ENCODE measurements at regions not wholly inside any gene's neighbourhood (a gene's known extent, or its start where the extent isn't known, plus 50 kb on each side); places are given as distances from the start of the nearest gene placed in this dataset.

- TF ChIP-seq, protein P1, sequence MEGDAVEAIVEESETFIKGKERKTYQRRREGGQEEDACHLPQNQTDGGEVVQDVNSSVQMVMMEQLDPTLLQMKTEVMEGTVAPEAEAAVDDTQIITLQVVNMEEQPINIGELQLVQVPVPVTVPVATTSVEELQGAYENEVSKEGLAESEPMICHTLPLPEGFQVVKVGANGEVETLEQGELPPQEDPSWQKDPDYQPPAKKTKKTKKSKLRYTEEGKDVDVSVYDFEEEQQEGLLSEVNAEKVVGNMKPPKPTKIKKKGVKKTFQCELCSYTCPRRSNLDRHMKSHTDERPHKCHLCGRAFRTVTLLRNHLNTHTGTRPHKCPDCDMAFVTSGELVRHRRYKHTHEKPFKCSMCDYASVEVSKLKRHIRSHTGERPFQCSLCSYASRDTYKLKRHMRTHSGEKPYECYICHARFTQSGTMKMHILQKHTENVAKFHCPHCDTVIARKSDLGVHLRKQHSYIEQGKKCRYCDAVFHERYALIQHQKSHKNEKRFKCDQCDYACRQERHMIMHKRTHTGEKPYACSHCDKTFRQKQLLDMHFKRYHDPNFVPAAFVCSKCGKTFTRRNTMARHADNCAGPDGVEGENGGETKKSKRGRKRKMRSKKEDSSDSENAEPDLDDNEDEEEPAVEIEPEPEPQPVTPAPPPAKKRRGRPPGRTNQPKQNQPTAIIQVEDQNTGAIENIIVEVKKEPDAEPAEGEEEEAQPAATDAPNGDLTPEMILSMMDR (IDR thresholded peaks at IDR 0.05; ENCODE audit: insufficient read depth, low read length, poor library complexity, severe bottlenecking) = no peak
Measured at GRCh38 chr5:114949756-114950155, 220.0 kb downstream of the TRIM36 start.

DNA sequence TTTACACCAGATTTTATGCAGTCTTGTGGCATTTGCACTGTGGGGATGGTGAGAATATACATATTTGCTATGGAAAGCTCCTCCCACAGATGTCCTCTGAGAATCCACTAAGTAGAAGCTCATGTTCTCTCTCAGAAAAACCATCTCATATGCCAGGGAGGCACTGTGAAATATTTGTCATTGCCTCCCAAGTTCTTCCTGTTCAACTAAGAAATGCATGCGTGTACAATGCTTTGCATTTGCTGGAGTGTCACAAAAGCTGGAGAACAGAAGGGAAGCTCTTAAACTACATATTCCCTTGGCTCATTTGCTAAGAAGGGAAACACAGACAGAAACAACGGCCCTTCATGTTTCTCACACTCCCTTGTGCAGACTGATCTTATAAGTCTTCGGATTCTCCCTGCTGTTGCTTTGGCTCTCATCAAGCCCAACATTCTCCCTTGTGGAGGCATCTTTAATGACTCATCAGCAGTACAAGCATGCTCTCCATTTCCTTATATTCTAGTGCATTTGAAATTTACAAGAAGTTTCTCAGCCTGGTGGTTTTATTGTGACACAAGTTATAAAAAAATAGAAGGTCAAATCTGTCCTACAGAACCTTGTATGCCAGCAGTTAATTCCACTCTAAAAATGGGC lies 220.6 kb downstream of the TRIM36 start:
- H3K27me3 ChIP-seq (replicated peaks; ENCODE audit: control insufficient read depth, insufficient read depth, low read length) = no peaks in the 10 kb centered on the region; the same call in 1 of the 2 replicates

More at GRCh38 chr5:114949756-114950155, 220.0 kb downstream of the TRIM36 start:
- Histone ChIP-seq H3K4me3 (replicated peaks; ENCODE audit: low read depth, low read length) (no peak overlapping the region), H3K27me3 (replicated peaks; ENCODE audit: control insufficient read depth, insufficient read depth, low read length) (no peaks in the 10 kb centered on the region; the same call in 1 of the 2 replicates), H3K36me3 (ENCODE audit: control insufficient read depth, insufficient read depth, low read length) (no peaks in the 10 kb centered on the region)
- no peak for DNase-seq (ENCODE audit: extremely low read depth, insufficient read length)

GRCh38 chr5:114948363-114948762 lies 221.3 kb downstream of the TRIM36 start:
- Histone ChIP-seq H3K36me3 (ENCODE audit: control insufficient read depth, insufficient read depth, low read length) (no peaks in the 10 kb centered on the region), H3K4me3 (replicated peaks; ENCODE audit: low read depth, low read length) (no peak overlapping the region), H3K27me3 (replicated peaks; ENCODE audit: control insufficient read depth, insufficient read depth, low read length) (no peaks in the 10 kb centered on the region; the same call in 1 of the 2 replicates)
- TF ChIP-seq, protein P1 (IDR thresholded peaks at IDR 0.05; ENCODE audit: insufficient read depth, low read length, poor library complexity, severe bottlenecking) = no peak
- DNase-seq (ENCODE audit: extremely low read depth, insufficient read length) = no peak

More for the DNA sequence above, 220.6 kb downstream of the TRIM36 start:
- TF ChIP-seq, protein P1 (IDR thresholded peaks at IDR 0.05; ENCODE audit: insufficient read depth, low read length, poor library complexity, severe bottlenecking) = no peak
- DNase-seq (ENCODE audit: extremely low read depth, insufficient read length) = no peak
- no peaks in the 10 kb centered on the region for H3K36me3 ChIP-seq (ENCODE audit: control insufficient read depth, insufficient read depth, low read length)
- no peak overlapping the region for H3K4me3 ChIP-seq (replicated peaks; ENCODE audit: low read depth, low read length)

DNA sequence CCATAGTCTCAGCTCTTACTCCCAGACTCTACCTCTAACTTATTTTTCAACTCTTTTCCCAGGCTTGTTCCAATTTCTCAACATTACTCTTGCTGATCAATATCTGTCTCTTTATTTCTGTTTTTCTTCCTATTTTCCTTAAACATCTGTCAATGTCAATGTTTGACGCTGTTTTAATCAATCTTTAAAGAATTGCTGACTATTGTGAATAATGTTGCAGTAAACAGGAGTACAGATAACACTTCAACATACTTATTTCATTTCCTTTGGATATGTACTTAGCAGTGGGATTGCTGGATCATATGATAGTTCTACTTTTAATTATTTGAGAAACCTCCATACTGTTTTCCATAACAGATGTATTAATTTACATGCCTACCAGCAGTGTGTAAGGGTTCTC lies 229.0 kb downstream of the TRIM36 start:
- Histone ChIP-seq H3K36me3 (ENCODE audit: control insufficient read depth, insufficient read depth, low read length) (no peaks in the 10 kb centered on the region), H3K4me3 (replicated peaks; ENCODE audit: low read depth, low read length) (no peak overlapping the region), H3K27me3 (replicated peaks; ENCODE audit: control insufficient read depth, insufficient read depth, low read length) (no peaks in the 10 kb centered on the region)
- TF ChIP-seq, protein P1 (IDR thresholded peaks at IDR 0.05; ENCODE audit: insufficient read depth, low read length, poor library complexity, severe bottlenecking) = no peak
- no peak for DNase-seq (ENCODE audit: extremely low read depth, insufficient read length)

DNA sequence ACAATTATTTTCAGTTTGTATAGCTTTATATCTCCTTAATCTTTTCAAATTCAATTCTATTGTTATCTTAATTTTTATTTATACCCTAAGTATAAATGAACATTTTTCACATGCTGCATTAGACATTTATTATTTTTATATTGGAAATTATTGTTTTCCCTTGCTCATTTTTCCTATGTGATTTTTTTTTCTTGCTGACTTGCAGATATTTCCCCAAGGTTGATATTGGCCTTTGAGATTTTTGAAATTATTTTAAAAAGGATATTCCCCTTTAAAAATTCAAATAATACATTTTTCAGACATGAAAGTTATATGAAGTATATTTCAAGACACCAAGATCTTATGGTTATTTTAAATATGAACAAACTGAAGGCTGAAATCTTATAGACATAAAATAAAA lies 234.2 kb downstream of the TRIM36 start:
- no peak for DNase-seq (ENCODE audit: extremely low read depth, insufficient read length)
- Histone ChIP-seq H3K27me3 (replicated peaks; ENCODE audit: control insufficient read depth, insufficient read depth, low read length) (no peaks in the 10 kb centered on the region), H3K4me3 (replicated peaks; ENCODE audit: low read depth, low read length) (no peak overlapping the region), H3K36me3 (ENCODE audit: control insufficient read depth, insufficient read depth, low read length) (no peaks in the 10 kb centered on the region)
- TF ChIP-seq, protein P1 (IDR thresholded peaks at IDR 0.05; ENCODE audit: insufficient read depth, low read length, poor library complexity, severe bottlenecking) = no peak
